DOHH2 (cell line): ENCODE measurements at regions not wholly inside any gene's neighbourhood (a gene's known extent, or its start where the extent isn't known, plus 50 kb on each side); places are given as distances from the start of the nearest gene placed in this dataset.

Experiments used
- CTCF ChIP-seq: fragments of 200-600 bp; sonication (generic); IDR thresholded peaks from one replicate; pipeline ENCODE4 v1.5.1; 2014; ENCODE audit warnings: antibody characterized with exemption, mild to moderate bottlenecking, low read depth, low read length; ENCODE audit not compliant: poor library complexity, severe bottlenecking
- EZH2phosphoT487 ChIP-seq: fragments of 200-600 bp; sonication (generic); IDR thresholded peaks from 2 replicates; pipeline ENCODE4 v1.6.1; 2017; ENCODE audit warnings: borderline replicate concordance, mild to moderate bottlenecking, antibody characterized with exemption, low read length, moderate library complexity, mixed read lengths

GRCh38 chr4:98744372-98745150 is 86.2 kb upstream of the TSPAN5 start:
- no peak for TF ChIP-seq CTCF
- TF ChIP-seq EZH2phosphoT487: no peak
